Loucy (cell line): ENCODE measurements at regions not wholly inside any gene's neighbourhood (a gene's known extent, or its start where the extent isn't known, plus 50 kb on each side); places are given as distances from the start of the nearest gene placed in this dataset.

Experiments
- CTCF ChIP-seq: fragments of 200-600 bp; sonication (generic); conservative IDR thresholded peaks from 2 replicates; pipeline ENCODE4 v1.5.1; 2014; ENCODE audit warnings: mild to moderate bottlenecking, antibody characterized with exemption, low read length
- EZH2phosphoT487 ChIP-seq: fragments of 200-600 bp; IDR thresholded peaks from 2 replicates; pipeline ENCODE4 v1.6.1; 2018; ENCODE audit warnings: antibody characterized with exemption, mild to moderate bottlenecking, moderate library complexity, borderline replicate concordance

GRCh38 chr1:114262337-114262736 is 108.7 kb upstream of the SYT6 start:
- TF ChIP-seq CTCF (no peak), EZH2phosphoT487 (no peak)
